H1 (cell line): ENCODE measurements at regions not wholly inside any gene's neighbourhood (a gene's known extent, or its start where the extent isn't known, plus 50 kb on each side); places are given as distances from the start of the nearest gene placed in this dataset.

Experiments used
- CTCF ChIA-PET: fragments of 300-600 bp; sonication (Branson Sonifier 250); formaldehyde crosslinking; loops from one replicate; lab custom pipeline; 2021; ENCODE audit not compliant: partially characterized antibody; lab: Charles Lee
- POLR2A ChIA-PET: fragments of 300-600 bp; sonication (Branson Sonifier 250); formaldehyde crosslinking; loops from one replicate; lab custom pipeline; 2021; ENCODE audit warnings: inconsistent platforms; ENCODE audit not compliant: partially characterized antibody; lab: Charles Lee
- DNase-seq, 2 experiments: peaks; one replicate each; pipeline versions ENCODE4 v3.0.0 to v3.0.0-alpha.2; 2010 to 2022; ENCODE audit warnings: low spot score in 2 of 2, low read depth in 1 of 2, mixed read lengths in 1 of 2
- FAIRE-seq: peaks from 2 replicates; lab custom pipeline; 2011; peaks lifted over from hg19 to GRCh38; lab: Jason Lieb, UNC
- H2AFZ ChIP-seq: 2 replicates; pipeline ENCODE4 v1.8.1; 2012; ENCODE audit warnings: low read length, inconsistent platforms
- H2AK5ac ChIP-seq: 2 replicates; pipeline ENCODE4 v1.6.1; 2013; ENCODE audit warnings: low read depth, low read length
- H2BK120ac ChIP-seq: replicated peaks from 2 replicates; pipeline ENCODE3; 2013; ENCODE audit warnings: low read depth, low read length, inconsistent platforms
- H2BK12ac ChIP-seq: 2 replicates; pipeline ENCODE4 v1.6.1; 2013; ENCODE audit warnings: low read depth, low read length
- H2BK15ac ChIP-seq: 2 replicates; pipeline ENCODE4 v1.6.1; 2013; ENCODE audit warnings: low read length
- H2BK20ac ChIP-seq: 2 replicates; pipeline ENCODE4 v1.6.1; 2013; ENCODE audit warnings: low read length
- H2BK5ac ChIP-seq: 2 replicates; pipeline ENCODE4 v1.6.1; 2013; ENCODE audit warnings: low read depth, low read length
- H3K14ac ChIP-seq: 2 replicates; pipeline ENCODE4 v1.6.1; 2013; ENCODE audit warnings: inconsistent platforms; ENCODE audit not compliant: insufficient read length
- H3K18ac ChIP-seq: 2 replicates; pipeline ENCODE4 v1.6.1; 2013; ENCODE audit warnings: low read length; ENCODE audit errors: extremely low read depth
- H3K23ac ChIP-seq: 2 replicates; pipeline ENCODE4 v1.6.1; 2013; ENCODE audit warnings: inconsistent platforms; ENCODE audit not compliant: insufficient read length
- H3K23me2 ChIP-seq: 2 replicates; pipeline ENCODE4 v1.6.1; 2013; ENCODE audit warnings: low read depth, low read length
- H3K27ac ChIP-seq: 2 replicates; pipeline ENCODE4 v1.6.1; 2011; ENCODE audit warnings: low read depth, low read length, inconsistent platforms
- H3K27me3 ChIP-seq, 4 experiments: replicated peaks in 1 of 4; 1 replicate in 1 of 4; 2 replicates in 3 of 4; pipeline versions ENCODE4 v1.6.1 to v1.8.1; 2011 to 2013; ENCODE audit warnings: low read length in 3 of 4, mild to moderate bottlenecking in 3 of 4, inconsistent platforms in 2 of 4, mixed read lengths in 2 of 4, moderate library complexity in 1 of 4; ENCODE audit not compliant: control insufficient read depth in 3 of 4, insufficient read depth in 3 of 4; ENCODE audit errors: extremely low read depth in 1 of 4
- H3K36me3 ChIP-seq, 4 experiments: 2 replicates each; pipeline versions ENCODE4 v1.6.1 to v1.8.1; 2011 to 2013; ENCODE audit warnings: mild to moderate bottlenecking in 4 of 4, low read length in 3 of 4, moderate library complexity in 2 of 4, control low read depth in 1 of 4, inconsistent platforms in 1 of 4; ENCODE audit not compliant: insufficient read depth in 4 of 4, control insufficient read depth in 2 of 4
- H3K4ac ChIP-seq: replicated peaks from 2 replicates; pipeline ENCODE3; 2013; ENCODE audit warnings: low read length, low read depth, mixed read lengths, inconsistent platforms; ENCODE audit not compliant: insufficient read length
- H3K4me1 ChIP-seq, 4 experiments: replicated peaks in 1 of 4; 1 replicate in 1 of 4; 2 replicates in 3 of 4; pipeline versions ENCODE4 v1.6.1 to v1.8.1; 2011 to 2013; ENCODE audit warnings: low read length in 3 of 4, inconsistent platforms in 2 of 4, mixed read lengths in 1 of 4; ENCODE audit not compliant: insufficient read depth in 4 of 4, control insufficient read depth in 3 of 4
- H3K4me2 ChIP-seq, 2 experiments: 2 replicates each; pipeline versions ENCODE4 v1.6.1 to v1.8.1; 2011 to 2013; ENCODE audit warnings: low read depth in 2 of 2, low read length in 2 of 2, control low read depth in 1 of 2, inconsistent platforms in 1 of 2, mild to moderate bottlenecking in 1 of 2; ENCODE audit not compliant: insufficient read depth in 1 of 2
- H3K4me3 ChIP-seq, 4 experiments: fragments of 200-600, 300-600 bp in 1 of 4; sonication (generic), shearing (Covaris generic), sonication (Bioruptor Twin) in 1 of 4; 2 replicates each; pipeline versions ENCODE4 v1.5.1 to v1.8.1; 2011 to 2016; ENCODE audit warnings: low read length in 4 of 4, low read depth in 3 of 4, control low read depth in 2 of 4, inconsistent platforms in 2 of 4, mild to moderate bottlenecking in 2 of 4, mixed read lengths in 1 of 4, moderate library complexity in 1 of 4; ENCODE audit not compliant: insufficient read depth in 2 of 4; ENCODE audit errors: extremely low read depth in 1 of 4
- H3K56ac ChIP-seq: replicated peaks from 2 replicates; pipeline ENCODE3; 2013; ENCODE audit warnings: low read depth, mild to moderate bottlenecking, mixed read lengths, low read length, inconsistent platforms; ENCODE audit not compliant: insufficient read length
- H3K79me1 ChIP-seq: 2 replicates; pipeline ENCODE4 v1.6.1; 2013; ENCODE audit warnings: low read depth, low read length, control low read depth
- H3K79me2 ChIP-seq, 2 experiments: 2 replicates each; pipeline versions ENCODE4 v1.6.1 to v1.8.1; 2012 to 2013; ENCODE audit warnings: low read length in 2 of 2, mild to moderate bottlenecking in 2 of 2, inconsistent platforms in 1 of 2; ENCODE audit not compliant: insufficient read depth in 2 of 2, control insufficient read depth in 1 of 2
- H3K9ac ChIP-seq, 4 experiments: replicated peaks in 1 of 4; 1 replicate in 1 of 4; 2 replicates in 3 of 4; pipeline versions ENCODE4 v1.6.1 to v1.8.1; 2011 to 2013; ENCODE audit warnings: low read depth in 3 of 4, low read length in 3 of 4, control low read depth in 2 of 4, mild to moderate bottlenecking in 2 of 4, moderate library complexity in 2 of 4, inconsistent platforms in 1 of 4; ENCODE audit errors: extremely low read depth in 1 of 4
- H3K9me3 ChIP-seq, 2 experiments: 2 replicates each; pipeline versions ENCODE4 v1.6.1 to v1.8.1; 2012 to 2013; ENCODE audit warnings: mild to moderate bottlenecking in 2 of 2, moderate library complexity in 2 of 2, control low read depth in 1 of 2, inconsistent platforms in 1 of 2, low read depth in 1 of 2, low read length in 1 of 2, mixed read lengths in 1 of 2; ENCODE audit not compliant: insufficient read depth in 2 of 2
- H4K20me1 ChIP-seq, 2 experiments: replicated peaks in 1 of 2; 2 replicates each; pipeline versions ENCODE3 to v1.8.1; 2011 to 2013; ENCODE audit warnings: inconsistent platforms in 2 of 2, low read length in 2 of 2, mild to moderate bottlenecking in 1 of 2; ENCODE audit not compliant: insufficient read depth in 2 of 2, control insufficient read depth in 1 of 2
- H4K5ac ChIP-seq: 2 replicates; pipeline ENCODE4 v1.6.1; 2013; ENCODE audit warnings: low read length, low read depth, mixed read lengths, inconsistent platforms; ENCODE audit not compliant: insufficient read length
- H4K8ac ChIP-seq: 2 replicates; pipeline ENCODE4 v1.8.0; 2013; ENCODE audit warnings: mild to moderate bottlenecking, moderate library complexity, low read length, inconsistent platforms; ENCODE audit not compliant: insufficient read depth; ENCODE audit errors: extremely low read depth
- H4K91ac ChIP-seq: replicated peaks from 2 replicates; pipeline ENCODE3; 2013; ENCODE audit warnings: low read length, mixed read lengths, inconsistent platforms; ENCODE audit not compliant: insufficient read length
- CHD1 ChIP-seq: IDR thresholded peaks from 2 replicates; pipeline ENCODE4 v1.6.1; 2012; ENCODE audit warnings: low read depth, low read length, improper control_type of control experiment
- CREB1 ChIP-seq: IDR thresholded peaks from 2 replicates; pipeline ENCODE4 v1.6.1; 2012; ENCODE audit warnings: inconsistent platforms
- GABPA ChIP-seq: IDR thresholded peaks from 2 replicates; pipeline ENCODE4 v1.6.1; 2011; ENCODE audit warnings: mild to moderate bottlenecking, low read length, moderate library complexity, borderline replicate concordance; ENCODE audit not compliant: insufficient read depth
- GTF2F1 ChIP-seq: IDR thresholded peaks from 2 replicates; pipeline ENCODE4 v1.6.1; 2012; ENCODE audit warnings: low read depth, low read length, improper control_type of control experiment, borderline replicate concordance
- KDM4A ChIP-seq: IDR thresholded peaks from one replicate; pipeline ENCODE4 v1.7.1; 2012; ENCODE audit warnings: low read depth, mild to moderate bottlenecking, moderate library complexity, low read length, inconsistent platforms; ENCODE audit not compliant: severe bottlenecking
- POLR2A ChIP-seq, 2 experiments: IDR thresholded peaks; 1 replicate in 1 of 2; 2 replicates in 1 of 2; pipeline ENCODE4 v1.6.1; 2011; ENCODE audit warnings: low read depth in 2 of 2, low read length in 2 of 2, mild to moderate bottlenecking in 2 of 2; ENCODE audit errors: control extremely low read depth in 1 of 2
- POU5F1 ChIP-seq: IDR thresholded peaks from 2 replicates; pipeline ENCODE4 v1.6.1; 2011; ENCODE audit warnings: low read depth, mild to moderate bottlenecking, low read length, moderate library complexity
- SRF ChIP-seq: IDR thresholded peaks from 2 replicates; pipeline ENCODE4 v1.6.1; 2011; ENCODE audit warnings: mild to moderate bottlenecking, low read depth, low read length, moderate library complexity
- TAF1 ChIP-seq: IDR thresholded peaks from 2 replicates; pipeline ENCODE4 v1.6.1; 2011; ENCODE audit warnings: mild to moderate bottlenecking, low read depth, low read length
- TAF7 ChIP-seq: optimal IDR thresholded peaks from 2 replicates; pipeline ENCODE3; 2011; ENCODE audit warnings: low read depth, mild to moderate bottlenecking, inconsistent platforms, low read length, moderate library complexity, borderline replicate concordance
- TBP ChIP-seq: IDR thresholded peaks from 2 replicates; pipeline ENCODE4 v1.6.1; 2011; ENCODE audit warnings: low read depth, low read length, improper control_type of control experiment
- WGBS, 2 experiments: shearing (Covaris generic) in 1 of 2; methylation state at CpG; one replicate each; pipeline versions ENCODE4 v1.1.6 to v1.1.7; 2013 to 2015; ENCODE audit warnings: low lambda C conversion rate in 2 of 2, mixed read lengths in 2 of 2, inconsistent platforms in 1 of 2, low coverage in 1 of 2, missing lambda C conversion rate in 1 of 2; ENCODE audit not compliant: insufficient replicate concordance in 2 of 2, insufficient coverage in 1 of 2, insufficient read length in 1 of 2; ENCODE audit errors: extremely low coverage in 1 of 2, missing lambda C conversion rate in 1 of 2; 5-methylcytosine and 5-hydroxymethylcytosine counted together

DNA sequence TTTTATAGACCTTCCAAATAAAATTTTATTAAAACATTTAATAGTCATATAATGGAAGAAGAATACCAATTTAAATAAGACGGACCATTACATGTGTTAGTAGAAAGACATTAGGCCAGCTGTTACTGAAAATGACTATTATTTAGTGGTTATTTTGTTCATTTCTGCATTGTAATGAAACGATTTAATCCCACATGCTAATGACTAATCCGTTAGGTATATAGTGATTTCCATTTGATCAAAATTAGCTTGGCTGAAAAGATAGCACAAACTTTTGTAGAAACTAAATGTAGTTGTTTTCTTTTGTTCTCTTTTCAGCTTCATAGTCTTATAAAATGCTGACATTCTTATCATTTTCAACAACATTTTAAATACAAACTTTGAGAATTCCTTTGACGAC lies 556.1 kb upstream of the TENM3 start:
- POLR2A ChIA-PET, result no interaction called here
- no peak overlapping the region for H4K8ac ChIP-seq
- no peak for FAIRE-seq
- H3K36me3 ChIP-seq, result no peaks in the 10 kb centered on the region
- no peak overlapping the region for H3K18ac ChIP-seq
- H3K27ac ChIP-seq, result no peak overlapping the region
- no peak overlapping the region for H2AFZ ChIP-seq
- H3K9me3 ChIP-seq, result no peaks in the 10 kb centered on the region
- no peak for DNase-seq
- no peak overlapping the region for H2BK12ac ChIP-seq
- no peak overlapping the region for H3K4me2 ChIP-seq
- H3K9ac ChIP-seq, result no peak overlapping the region
- H3K23ac ChIP-seq, result no peak overlapping the region
- H4K5ac ChIP-seq, result no peak overlapping the region
- 87% methylated on average over 4 of the region's 4 CpGs; no CpG with 5 or more reads in 1 of the 2 experiments for WGBS, 2 experiments
- H3K14ac ChIP-seq, result no peak overlapping the region
- no peak overlapping the region for H2AK5ac ChIP-seq
- H3K79me1 ChIP-seq, result no peaks in the 10 kb centered on the region
- no peak overlapping the region for H3K56ac ChIP-seq
- H4K91ac ChIP-seq, result no peak overlapping the region
- H4K20me1 ChIP-seq, result no peaks in the 10 kb centered on the region
- no peak overlapping the region for H2BK15ac ChIP-seq
- no peak overlapping the region for H2BK20ac ChIP-seq
- no peaks in the 10 kb centered on the region for H3K27me3 ChIP-seq
- H3K23me2 ChIP-seq, result no peaks in the 10 kb centered on the region
- H3K4ac ChIP-seq, result no peak overlapping the region
- H3K79me2 ChIP-seq, result no peaks in the 10 kb centered on the region
- H3K4me1 ChIP-seq, result peaks cover 0 to 5% (median 0%) of the 10 kb centered on the region in 4 experiments; a peak in 3 of 7 replicates
- no peak overlapping the region for H2BK120ac ChIP-seq
- CTCF ChIA-PET, result no interaction called here
- no peak overlapping the region for H2BK5ac ChIP-seq
- TF ChIP-seq POLR2A (IDR thresholded peaks at IDR 0.05; ENCODE audit: control extremely low read depth in 1 of 2, low read depth in 2 of 2, low read length in 2 of 2), result no peak
- TF ChIP-seq KDM4A, result no peak
- TF ChIP-seq CREB1, result no peak
- no peak for TF ChIP-seq POU5F1
- TF ChIP-seq GABPA, result no peak
- no peak for TF ChIP-seq TBP
- TF ChIP-seq TAF1, result no peak
- TF ChIP-seq TAF7, result no peak
- no peak for TF ChIP-seq GTF2F1
- TF ChIP-seq SRF, result no peak
- TF ChIP-seq CHD1, result no peak
- H3K4me3 ChIP-seq, result no peak overlapping the region
